ENCODE measurements at regions not wholly inside any gene's neighbourhood (a gene's known extent, or its start where the extent isn't known, plus 50 kb on each side); places are given as distances from the start of the nearest gene placed in this dataset.

- H3K4me3 ChIP-seq (ENCODE audit: low read depth, low read length) = no peak overlapping the region
Observed at GRCh38 chr10:121027371-121027770, 176.2 kb downstream of the WDR11 start.

- no peak overlapping the region for H3K4me3 ChIP-seq (ENCODE audit: low read depth, low read length)
Observed at GRCh38 chr10:121032460-121032859, 181.3 kb downstream of the WDR11 start.

- no peak overlapping the region for H3K4me3 ChIP-seq (ENCODE audit: low read depth, low read length)
Observed at GRCh38 chr10:121033366-121033765, 182.2 kb downstream of the WDR11 start.

- H3K4me3 ChIP-seq (ENCODE audit: low read depth, low read length) = no peak overlapping the region
Observed at GRCh38 chr10:121036431-121036830, 185.3 kb downstream of the WDR11 start.

- no peak overlapping the region for H3K4me3 ChIP-seq (ENCODE audit: low read depth, low read length)
Observed at GRCh38 chr10:121041499-121041898, 190.3 kb downstream of the WDR11 start.

- no peak overlapping the region for H3K4me3 ChIP-seq (ENCODE audit: low read depth, low read length)
Observed at GRCh38 chr10:121041906-121042305, 190.7 kb downstream of the WDR11 start.

- no peak overlapping the region for H3K4me3 ChIP-seq (ENCODE audit: low read depth, low read length)
Observed at GRCh38 chr10:121042342-121042741, 191.2 kb downstream of the WDR11 start.

GRCh38 chr10:121043124-121043849 is 192.1 kb downstream of the WDR11 start:
- no peak overlapping the region for H3K4me3 ChIP-seq (ENCODE audit: low read depth, low read length)

GRCh38 chr10:121048749-121049148 is 197.6 kb downstream of the WDR11 start:
- no peak overlapping the region for H3K4me3 ChIP-seq (ENCODE audit: low read depth, low read length)

- no peak overlapping the region for H3K4me3 ChIP-seq (ENCODE audit: low read depth, low read length)
Observed at GRCh38 chr10:121049489-121049888, 198.3 kb downstream of the WDR11 start.

- H3K4me3 ChIP-seq (ENCODE audit: low read depth, low read length) = no peak overlapping the region
Observed at GRCh38 chr10:121049923-121050322, 198.8 kb downstream of the WDR11 start.

GRCh38 chr10:121051171-121051570 is 200.0 kb downstream of the WDR11 start:
- no peak overlapping the region for H3K4me3 ChIP-seq (ENCODE audit: low read depth, low read length)

- H3K4me3 ChIP-seq (ENCODE audit: low read depth, low read length) = no peak overlapping the region
Observed at GRCh38 chr10:121051696-121052279, 200.6 kb downstream of the WDR11 start.

- no peak overlapping the region for H3K4me3 ChIP-seq (ENCODE audit: low read depth, low read length)
Observed at GRCh38 chr10:121053151-121053550, 202.0 kb downstream of the WDR11 start.

GRCh38 chr10:121054874-121055273 is 203.7 kb downstream of the WDR11 start:
- H3K4me3 ChIP-seq (ENCODE audit: low read depth, low read length) = no peak overlapping the region

GRCh38 chr10:121057269-121057668 is 206.1 kb downstream of the WDR11 start:
- H3K4me3 ChIP-seq (ENCODE audit: low read depth, low read length) = no peak overlapping the region

- H3K4me3 ChIP-seq (ENCODE audit: low read depth, low read length) = no peak overlapping the region
Observed at GRCh38 chr10:121058082-121058481, 206.9 kb downstream of the WDR11 start.

- H3K4me3 ChIP-seq (ENCODE audit: low read depth, low read length) = no peak overlapping the region
Observed at GRCh38 chr10:121059351-121059750, 208.2 kb downstream of the WDR11 start.

GRCh38 chr10:121062115-121062514 is 211.0 kb downstream of the WDR11 start:
- no peak overlapping the region for H3K4me3 ChIP-seq (ENCODE audit: low read depth, low read length)

GRCh38 chr10:121063744-121064143 is 212.6 kb downstream of the WDR11 start:
- no peak overlapping the region for H3K4me3 ChIP-seq (ENCODE audit: low read depth, low read length)

GRCh38 chr10:121064491-121064890 is 213.3 kb downstream of the WDR11 start:
- H3K4me3 ChIP-seq (ENCODE audit: low read depth, low read length) = no peak overlapping the region

- no peak overlapping the region for H3K4me3 ChIP-seq (ENCODE audit: low read depth, low read length)
Observed at GRCh38 chr10:121065330-121065729, 214.2 kb downstream of the WDR11 start.

All from iPS-11a (cell line).